Esophagus squamous epithelium (tissue), 5 donors: ENCODE measurements at regions not wholly inside any gene's neighbourhood (a gene's known extent, or its start where the extent isn't known, plus 50 kb on each side); places are given as distances from the start of the nearest gene placed in this dataset.

Experiments used
- DNase-seq: peaks from one replicate; lab custom pipeline; 2025; lab: John Stamatoyannopoulos, UW
- H3K27ac ChIP-seq, 4 donors: fragments of 200-600 bp; sonication (generic); one replicate each; pipeline ENCODE4 v1.5.1; 2016 to 2019; ENCODE audit warnings: mild to moderate bottlenecking in 1 of 4
- H3K27me3 ChIP-seq, 4 donors: fragments of 200-600 bp; sonication (generic); 1 replicate in 3 of 4; 2 replicates in 1 of 4; pipeline versions ENCODE4 v1.5.1 to v1.6.0; 2017 to 2021; ENCODE audit warnings: antibody characterized with exemption in 1 of 4
- H3K36me3 ChIP-seq, 3 donors: fragments of 200-600 bp; sonication (generic); one replicate each; pipeline ENCODE4 v1.5.1; 2016 to 2019
- H3K4me1 ChIP-seq, 3 donors: fragments of 200-600 bp; sonication (generic); one replicate each; pipeline ENCODE4 v1.5.1; 2017 to 2019
- H3K4me3 ChIP-seq, 4 donors: fragments of 200-600 bp; sonication (generic); 1 replicate in 3 of 4; 2 replicates in 1 of 4; pipeline ENCODE4 v1.5.1; 2016 to 2019; ENCODE audit warnings: mild to moderate bottlenecking in 2 of 4, moderate library complexity in 1 of 4
- H3K9me3 ChIP-seq, 3 donors: fragments of 200-600 bp; sonication (generic); one replicate each; pipeline ENCODE4 v1.5.1; 2016 to 2019
- CTCF ChIP-seq, 6 experiments: fragments of 450-650 bp in 4 of 6; fragments of 200-600 bp in 2 of 6; sonication (generic) in 2 of 6; IDR thresholded peaks; one replicate each; pipeline ENCODE4 v1.5.1; 2016 to 2019; ENCODE audit warnings: antibody characterized with exemption in 6 of 6, mild to moderate bottlenecking in 4 of 6, moderate library complexity in 4 of 6
- POLR2A ChIP-seq, 4 donors: fragments of 450-650 bp; IDR thresholded peaks; one replicate each; pipeline ENCODE4 v1.6.1; 2017; ENCODE audit warnings: antibody characterized with exemption in 4 of 4, mild to moderate bottlenecking in 4 of 4, moderate library complexity in 3 of 4
- WGBS, 2 donors: methylation state at CpG; one replicate each; pipeline ENCODE4 v1.1.5; 2018; 5-methylcytosine and 5-hydroxymethylcytosine counted together
- intact Hi-C: fragments of 100-400 bp; cut with DNase I; formaldehyde crosslinking; loops from one replicate; pipeline ENCODE4 v1.15.0; 2022
- donor health status: DM: yes; HTN: yes; CAD: no.

GRCh38 chr9:1221298-1221697, 171.1 kb downstream of the DMRT2 start:
- Histone ChIP-seq H3K4me3 (no peak overlapping the region), H3K27ac (no peak overlapping the region), H3K4me1 (peaks cover 0 to 19% (median 0%) of the 10 kb centered on the region in 3 donors), H3K9me3 (no peaks in the 10 kb centered on the region), H3K36me3 (no peaks in the 10 kb centered on the region), H3K27me3 (no peaks in the 10 kb centered on the region)
- WGBS, 2 donors = 91 to 96% methylated on average over 7 of the region's 7 CpGs
- intact Hi-C loops = no loop called here
- TF ChIP-seq CTCF (IDR thresholded peaks at IDR 0.05) (no peak), POLR2A (IDR thresholded peaks at IDR 0.05) (no peak)
- no peak for DNase-seq

GRCh38 chr9:1222511-1222910, 172.4 kb downstream of the DMRT2 start:
- intact Hi-C loops = no loop called here
- Histone ChIP-seq H3K4me3 (no peak overlapping the region), H3K27ac (peak overlapping the region in 1 of 4 donors; percentile 68), H3K27me3 (no peaks in the 10 kb centered on the region), H3K36me3 (no peaks in the 10 kb centered on the region), H3K9me3 (no peaks in the 10 kb centered on the region), H3K4me1 (peaks cover 0 to 10% (median 0%) of the 10 kb centered on the region in 3 donors)
- DNase-seq = no peak
- TF ChIP-seq CTCF (IDR thresholded peaks at IDR 0.05) (no peak), POLR2A (IDR thresholded peaks at IDR 0.05) (no peak)
- WGBS, 2 donors = 35 to 52% methylated on average over 3 of the region's 3 CpGs

DNA sequence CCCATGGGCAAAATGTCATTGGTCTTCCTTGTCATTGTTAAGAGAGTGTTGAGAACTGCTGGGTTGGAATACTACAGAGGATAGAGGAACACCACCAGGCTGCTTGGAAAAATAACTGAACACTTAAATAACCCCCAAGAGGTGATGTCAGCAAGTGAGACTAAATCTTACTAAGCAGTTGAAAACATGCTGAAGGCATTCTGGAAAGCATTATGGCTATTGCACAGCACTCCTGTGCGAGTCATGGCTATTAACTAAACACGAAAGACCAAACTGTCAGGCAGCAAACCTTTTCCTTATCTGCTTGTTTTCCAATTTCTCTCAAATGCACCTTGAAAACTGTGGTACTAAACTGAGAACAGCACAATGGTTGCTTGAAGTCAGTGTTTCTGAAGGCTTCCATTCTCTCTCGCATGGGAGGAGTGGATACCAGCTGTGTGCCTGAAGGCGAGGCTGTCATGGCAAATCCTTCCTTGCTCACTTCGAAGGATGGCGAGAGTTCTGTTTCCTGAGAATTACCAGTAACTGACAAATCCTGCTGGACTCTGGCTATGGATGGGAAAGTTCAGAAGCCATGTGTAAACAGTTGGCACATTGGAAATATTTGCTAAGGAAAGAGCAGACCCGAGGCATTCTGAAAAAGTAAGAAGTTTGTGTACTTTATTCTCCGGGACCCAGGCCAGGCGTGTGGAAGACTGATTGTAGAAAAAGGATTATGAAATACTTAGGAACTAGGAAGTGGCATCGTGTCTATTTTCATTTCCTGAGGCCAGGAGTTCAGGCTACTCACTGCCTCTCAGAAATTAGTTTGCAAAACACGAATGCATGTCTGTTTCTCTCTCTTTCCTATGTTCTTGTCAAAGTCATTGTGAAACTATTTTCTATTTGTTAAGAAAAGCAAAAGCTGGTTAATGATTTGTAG, 182.1 kb downstream of the DMRT2 start:
- Histone ChIP-seq H3K36me3 (no peaks in the 10 kb centered on the region), H3K4me3 (peak overlapping the region in 1 of 4 donors; percentile 26), H3K9me3 (no peaks in the 10 kb centered on the region), H3K27ac (peak overlapping the region in 2 of 4 donors; percentile 65 to 73), H3K27me3 (peaks cover 0 to 15% (median 0%) of the 10 kb centered on the region in 4 donors), H3K4me1 (peaks cover 0 to 20% (median 0%) of the 10 kb centered on the region in 3 donors)
- WGBS, 2 donors = 13 to 16% methylated on average over 11 of the region's 11 CpGs
- intact Hi-C loops = no loop called here
- no peak for DNase-seq
- TF ChIP-seq CTCF (IDR thresholded peaks at IDR 0.05) (no peak), POLR2A (IDR thresholded peaks at IDR 0.05) (no peak)

DNA sequence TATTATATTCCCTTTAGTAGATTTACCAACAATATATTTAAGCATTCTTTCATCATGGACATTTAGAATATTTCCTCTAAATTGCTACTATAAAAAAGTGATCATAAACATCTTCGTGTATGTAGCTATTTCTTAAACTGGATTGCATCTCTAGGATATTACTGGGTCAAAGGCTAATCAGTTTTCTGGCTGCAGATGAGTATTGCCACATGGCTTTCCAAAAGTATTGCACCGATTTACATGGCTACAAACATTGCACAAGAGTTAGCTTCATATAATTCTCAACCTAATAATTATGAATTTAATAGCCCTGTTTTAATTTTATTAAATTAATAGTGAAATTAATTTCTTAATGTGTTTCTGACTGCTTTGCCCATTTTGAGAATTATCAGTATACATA, 183.4 kb downstream of the DMRT2 start:
- Histone ChIP-seq H3K27ac (no peak overlapping the region), H3K36me3 (no peaks in the 10 kb centered on the region), H3K4me3 (no peak overlapping the region), H3K4me1 (peaks cover 0 to 27% (median 0%) of the 10 kb centered on the region in 3 donors), H3K9me3 (no peaks in the 10 kb centered on the region), H3K27me3 (peaks cover 0 to 15% (median 0%) of the 10 kb centered on the region in 4 donors)
- no peak for DNase-seq
- intact Hi-C loops = no loop called here
- WGBS, 2 donors = 50 to 58% methylated on average over 2 of the region's 2 CpGs
- TF ChIP-seq POLR2A (IDR thresholded peaks at IDR 0.05) (no peak), CTCF (IDR thresholded peaks at IDR 0.05) (no peak)

- intact Hi-C loops = no loop called here
Measured at GRCh38 chr9:1235650-1236049, 185.5 kb downstream of the DMRT2 start.

More at GRCh38 chr9:1235650-1236049, 185.5 kb downstream of the DMRT2 start:
- H3K27me3 ChIP-seq = peaks cover 0 to 15% (median 0%) of the 10 kb centered on the region in 4 donors
- no peaks in the 10 kb centered on the region for H3K36me3 ChIP-seq
- DNase-seq = no peak
- H3K9me3 ChIP-seq = no peaks in the 10 kb centered on the region
- H3K4me3 ChIP-seq = no peak overlapping the region
- TF ChIP-seq CTCF (IDR thresholded peaks at IDR 0.05) (no peak), POLR2A (IDR thresholded peaks at IDR 0.05) (no peak)
- WGBS, 2 donors = 81 to 87% methylated on average over 4 of the region's 4 CpGs
- H3K4me1 ChIP-seq = peaks cover 0 to 30% (median 0%) of the 10 kb centered on the region in 3 donors
- no peak overlapping the region for H3K27ac ChIP-seq
